ENCODE measurements at regions not wholly inside any gene's neighbourhood (a gene's known extent, or its start where the extent isn't known, plus 50 kb on each side); places are given as distances from the start of the nearest gene placed in this dataset.
"Not testable (repeated sequence)": the region's sequence is repeated elsewhere in the genome, so short reads cannot be mapped to it uniquely, and the experiment has no call there.

GRCh38 chr6:82619573-82619972, 256.0 kb downstream of the TPBG start:
- H3K27me3 ChIP-seq (ENCODE audit: control insufficient read depth in 5 of 5, insufficient read depth in 4 of 5, low read length in 5 of 5), result no peaks in the 10 kb centered on the region
- peaks cover 0 to 2% (median 0%) of the 10 kb centered on the region in 5 donors for H3K9me3 ChIP-seq (ENCODE audit: control insufficient read depth in 5 of 5, low read length in 5 of 5)
- no peak overlapping the region for H3K4me3 ChIP-seq (ENCODE audit: low read depth in 1 of 5, low read length in 5 of 5)
- H3K9ac ChIP-seq (ENCODE audit: low read length in 5 of 5), result no peak overlapping the region
- no peak overlapping the region for H3K27ac ChIP-seq (ENCODE audit: low read depth, low read length)
- H3K36me3 ChIP-seq (ENCODE audit: control insufficient read depth in 5 of 5, insufficient read depth in 5 of 5, low read length in 5 of 5), result no peaks in the 10 kb centered on the region
- H3K4me1 ChIP-seq (ENCODE audit: control insufficient read depth in 5 of 5, insufficient read depth in 5 of 5, low read length in 5 of 5), result no peaks in the 10 kb centered on the region

- no peaks in the 10 kb centered on the region for H3K27me3 ChIP-seq (ENCODE audit: control insufficient read depth in 5 of 5, insufficient read depth in 4 of 5, low read length in 5 of 5)
- H3K9ac ChIP-seq (ENCODE audit: low read length in 5 of 5), result no peak overlapping the region
- H3K4me1 ChIP-seq (ENCODE audit: control insufficient read depth in 5 of 5, insufficient read depth in 5 of 5, low read length in 5 of 5), result no peaks in the 10 kb centered on the region
- H3K27ac ChIP-seq (ENCODE audit: low read depth, low read length), result no peak overlapping the region
- H3K4me3 ChIP-seq (ENCODE audit: low read depth in 1 of 5, low read length in 5 of 5), result no peak overlapping the region
- H3K36me3 ChIP-seq (ENCODE audit: control insufficient read depth in 5 of 5, insufficient read depth in 5 of 5, low read length in 5 of 5), result no peaks in the 10 kb centered on the region
- peaks cover 0 to 2% (median 0%) of the 10 kb centered on the region in 5 donors for H3K9me3 ChIP-seq (ENCODE audit: control insufficient read depth in 5 of 5, low read length in 5 of 5)
Measured at GRCh38 chr6:82622461-82622860, 258.8 kb downstream of the TPBG start.

- H3K27me3 ChIP-seq (ENCODE audit: control insufficient read depth in 5 of 5, insufficient read depth in 4 of 5, low read length in 5 of 5), result no peaks in the 10 kb centered on the region
- no peak overlapping the region for H3K27ac ChIP-seq (ENCODE audit: low read depth, low read length)
- H3K36me3 ChIP-seq (ENCODE audit: control insufficient read depth in 5 of 5, insufficient read depth in 5 of 5, low read length in 5 of 5), result no peaks in the 10 kb centered on the region
- H3K4me1 ChIP-seq (ENCODE audit: control insufficient read depth in 5 of 5, insufficient read depth in 5 of 5, low read length in 5 of 5), result no peaks in the 10 kb centered on the region
- no peak overlapping the region for H3K9ac ChIP-seq (ENCODE audit: low read length in 5 of 5)
- H3K9me3 ChIP-seq (ENCODE audit: control insufficient read depth in 5 of 5, low read length in 5 of 5), result peaks cover 0 to 2% (median 0%) of the 10 kb centered on the region in 5 donors
- H3K4me3 ChIP-seq (ENCODE audit: low read depth in 1 of 5, low read length in 5 of 5), result no peak overlapping the region
Measured at GRCh38 chr6:82624251-82624650, 260.6 kb downstream of the TPBG start.

- not testable (repeated sequence) for H3K27me3 ChIP-seq (ENCODE audit: control insufficient read depth in 5 of 5, insufficient read depth in 4 of 5, low read length in 5 of 5); H3K27ac ChIP-seq (ENCODE audit: low read depth, low read length); H3K36me3 ChIP-seq (ENCODE audit: control insufficient read depth in 5 of 5, insufficient read depth in 5 of 5, low read length in 5 of 5); H3K4me3 ChIP-seq (ENCODE audit: low read depth in 1 of 5, low read length in 5 of 5); H3K9me3 ChIP-seq (ENCODE audit: control insufficient read depth in 5 of 5, low read length in 5 of 5); H3K4me1 ChIP-seq (ENCODE audit: control insufficient read depth in 5 of 5, insufficient read depth in 5 of 5, low read length in 5 of 5); H3K9ac ChIP-seq (ENCODE audit: low read length in 5 of 5)
Measured at GRCh38 chr6:82626946-82627345, 263.3 kb downstream of the TPBG start.

- Histone ChIP-seq H3K4me1 (ENCODE audit: control insufficient read depth in 5 of 5, insufficient read depth in 5 of 5, low read length in 5 of 5) (no peaks in the 10 kb centered on the region), H3K27ac (ENCODE audit: low read depth, low read length) (no peak overlapping the region), H3K4me3 (ENCODE audit: low read depth in 1 of 5, low read length in 5 of 5) (no peak overlapping the region), H3K9ac (ENCODE audit: low read length in 5 of 5) (no peak overlapping the region), H3K9me3 (ENCODE audit: control insufficient read depth in 5 of 5, low read length in 5 of 5) (no peaks in the 10 kb centered on the region), H3K36me3 (ENCODE audit: control insufficient read depth in 5 of 5, insufficient read depth in 5 of 5, low read length in 5 of 5) (no peaks in the 10 kb centered on the region), H3K27me3 (ENCODE audit: control insufficient read depth in 5 of 5, insufficient read depth in 4 of 5, low read length in 5 of 5) (no peaks in the 10 kb centered on the region)
Measured at GRCh38 chr6:82629921-82630320, 266.3 kb downstream of the TPBG start.

- H3K27me3 ChIP-seq (ENCODE audit: control insufficient read depth in 5 of 5, insufficient read depth in 4 of 5, low read length in 5 of 5), result no peaks in the 10 kb centered on the region
Measured at GRCh38 chr6:82641677-82642076, 278.1 kb downstream of the TPBG start.

DNA sequence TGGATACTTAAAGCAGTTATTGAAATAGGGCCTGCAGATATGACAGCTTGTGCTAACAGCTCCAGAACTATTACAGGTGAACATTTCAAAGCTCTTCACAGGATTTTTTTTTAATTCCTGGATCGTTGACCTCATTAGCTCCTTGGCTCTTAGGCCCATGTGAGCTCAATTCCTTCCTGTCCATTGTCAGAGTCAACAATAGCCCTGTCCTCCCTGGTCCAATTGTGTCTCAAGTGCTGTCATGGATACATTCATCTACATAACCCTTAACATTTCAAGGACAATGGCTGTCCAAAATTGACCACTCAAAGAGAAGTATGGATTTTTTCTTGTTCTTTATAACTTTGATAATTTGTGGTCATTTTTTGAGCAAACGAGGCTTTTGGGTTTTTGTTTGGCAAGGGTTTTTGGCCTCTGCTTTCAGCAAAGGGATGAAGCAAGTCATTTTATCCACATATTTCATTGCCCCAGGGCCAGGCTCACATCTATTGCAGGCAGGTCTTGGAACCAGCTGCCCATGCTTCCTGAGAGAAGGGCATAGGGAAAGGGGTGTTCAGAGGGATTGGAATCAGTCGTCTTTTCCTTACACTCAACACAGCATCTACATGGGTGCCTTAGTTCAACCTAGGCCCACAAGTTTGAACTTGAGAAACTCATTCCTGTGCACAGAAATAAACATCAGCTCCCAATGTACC, 282.1 kb downstream of the TPBG start:
- Histone ChIP-seq H3K4me1 (ENCODE audit: control insufficient read depth in 5 of 5, insufficient read depth in 5 of 5, low read length in 5 of 5) (no peaks in the 10 kb centered on the region), H3K36me3 (ENCODE audit: control insufficient read depth in 5 of 5, insufficient read depth in 5 of 5, low read length in 5 of 5) (no peaks in the 10 kb centered on the region), H3K9me3 (ENCODE audit: control insufficient read depth in 5 of 5, low read length in 5 of 5) (peaks cover 0 to 2% (median 0%) of the 10 kb centered on the region in 5 donors), H3K4me3 (ENCODE audit: low read depth in 1 of 5, low read length in 5 of 5) (no peak overlapping the region), H3K27ac (ENCODE audit: low read depth, low read length) (no peak overlapping the region), H3K9ac (ENCODE audit: low read length in 5 of 5) (no peak overlapping the region), H3K27me3 (ENCODE audit: control insufficient read depth in 5 of 5, insufficient read depth in 4 of 5, low read length in 5 of 5) (no peaks in the 10 kb centered on the region)

More at GRCh38 chr6:82641677-82642076, 278.1 kb downstream of the TPBG start:
- Histone ChIP-seq H3K4me3 (ENCODE audit: low read depth in 1 of 5, low read length in 5 of 5) (no peak overlapping the region), H3K36me3 (ENCODE audit: control insufficient read depth in 5 of 5, insufficient read depth in 5 of 5, low read length in 5 of 5) (no peaks in the 10 kb centered on the region), H3K9me3 (ENCODE audit: control insufficient read depth in 5 of 5, low read length in 5 of 5) (peaks cover 0 to 6% (median 0%) of the 10 kb centered on the region in 5 donors), H3K27ac (ENCODE audit: low read depth, low read length) (no peak overlapping the region), H3K4me1 (ENCODE audit: control insufficient read depth in 5 of 5, insufficient read depth in 5 of 5, low read length in 5 of 5) (no peaks in the 10 kb centered on the region), H3K9ac (ENCODE audit: low read length in 5 of 5) (no peak overlapping the region)

GRCh38 chr6:82646231-82646615, 282.6 kb downstream of the TPBG start:
- Histone ChIP-seq H3K36me3 (ENCODE audit: control insufficient read depth in 5 of 5, insufficient read depth in 5 of 5, low read length in 5 of 5) (no peaks in the 10 kb centered on the region), H3K9ac (ENCODE audit: low read length in 5 of 5) (no peak overlapping the region), H3K27ac (ENCODE audit: low read depth, low read length) (no peak overlapping the region), H3K9me3 (ENCODE audit: control insufficient read depth in 5 of 5, low read length in 5 of 5) (peaks cover 0 to 2% (median 0%) of the 10 kb centered on the region in 5 donors), H3K27me3 (ENCODE audit: control insufficient read depth in 5 of 5, insufficient read depth in 4 of 5, low read length in 5 of 5) (no peaks in the 10 kb centered on the region), H3K4me1 (ENCODE audit: control insufficient read depth in 5 of 5, insufficient read depth in 5 of 5, low read length in 5 of 5) (no peaks in the 10 kb centered on the region), H3K4me3 (ENCODE audit: low read depth in 1 of 5, low read length in 5 of 5) (no peak overlapping the region)

GRCh38 chr6:82651845-82652335, 288.3 kb downstream of the TPBG start:
- H3K36me3 ChIP-seq (ENCODE audit: control insufficient read depth in 5 of 5, insufficient read depth in 5 of 5, low read length in 5 of 5), result no peaks in the 10 kb centered on the region
- no peak overlapping the region for H3K27ac ChIP-seq (ENCODE audit: low read depth, low read length)
- no peak overlapping the region for H3K4me3 ChIP-seq (ENCODE audit: low read depth in 1 of 5, low read length in 5 of 5)
- no peaks in the 10 kb centered on the region for H3K4me1 ChIP-seq (ENCODE audit: control insufficient read depth in 5 of 5, insufficient read depth in 5 of 5, low read length in 5 of 5)
- H3K27me3 ChIP-seq (ENCODE audit: control insufficient read depth in 5 of 5, insufficient read depth in 4 of 5, low read length in 5 of 5), result no peaks in the 10 kb centered on the region
- H3K9me3 ChIP-seq (ENCODE audit: control insufficient read depth in 5 of 5, low read length in 5 of 5), result no peaks in the 10 kb centered on the region
- no peak overlapping the region for H3K9ac ChIP-seq (ENCODE audit: low read length in 5 of 5)

DNA sequence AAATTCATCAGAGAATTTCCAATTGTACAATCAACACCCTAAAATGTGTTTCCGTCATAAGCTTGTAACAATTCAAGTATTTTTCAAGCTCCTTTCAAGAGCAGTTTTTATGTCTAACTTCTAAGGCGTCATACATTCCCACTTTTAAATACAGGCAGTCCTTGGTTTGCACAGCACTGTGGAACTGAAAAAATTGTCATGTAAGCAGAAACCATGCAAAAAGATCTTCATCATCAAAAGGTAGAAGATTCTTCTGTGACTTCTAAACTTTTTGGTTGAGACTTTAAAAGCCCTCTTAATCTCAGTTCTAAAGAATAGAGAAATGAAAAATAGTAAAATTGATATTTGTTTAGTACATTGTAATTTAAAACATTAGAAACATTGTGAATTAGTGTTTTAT, 315.6 kb downstream of the TPBG start:
- H3K9me3 ChIP-seq (ENCODE audit: control insufficient read depth in 5 of 5, low read length in 5 of 5), result peaks cover 0 to 10% (median 4%) of the 10 kb centered on the region in 5 donors
- H3K27me3 ChIP-seq (ENCODE audit: control insufficient read depth in 5 of 5, insufficient read depth in 4 of 5, low read length in 5 of 5), result no peaks in the 10 kb centered on the region
- H3K9ac ChIP-seq (ENCODE audit: low read length in 5 of 5), result no peak overlapping the region
- H3K4me1 ChIP-seq (ENCODE audit: control insufficient read depth in 5 of 5, insufficient read depth in 5 of 5, low read length in 5 of 5), result no peaks in the 10 kb centered on the region
- H3K27ac ChIP-seq (ENCODE audit: low read depth, low read length), result no peak overlapping the region
- no peaks in the 10 kb centered on the region for H3K36me3 ChIP-seq (ENCODE audit: control insufficient read depth in 5 of 5, insufficient read depth in 5 of 5, low read length in 5 of 5)
- H3K4me3 ChIP-seq (ENCODE audit: low read depth in 1 of 5, low read length in 5 of 5), result no peak overlapping the region

Measured in subcutaneous abdominal adipose tissue (tissue), 5 donors.